ENCODE measurements at regions not wholly inside any gene's neighbourhood (a gene's known extent, or its start where the extent isn't known, plus 50 kb on each side); places are given as distances from the start of the nearest gene placed in this dataset.

DNA sequence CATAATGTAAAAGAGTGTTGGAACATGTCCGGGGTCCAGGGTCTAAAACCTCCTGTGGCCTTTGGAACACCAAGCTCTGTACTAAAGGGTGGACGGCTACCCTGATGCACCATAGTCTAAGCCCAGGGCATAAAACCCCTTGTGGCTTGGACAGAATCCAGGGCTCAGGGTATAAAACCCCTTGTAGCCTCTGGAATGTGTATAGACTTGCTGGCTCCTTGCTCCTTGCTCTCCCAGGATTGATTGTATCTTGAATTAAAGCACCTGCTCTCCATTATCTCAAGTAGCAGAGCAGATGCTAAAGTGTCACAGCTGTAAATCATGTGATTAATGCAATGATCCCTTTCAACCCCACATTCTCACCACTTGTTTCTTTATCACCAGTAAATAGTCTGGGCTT is 556.5 kb downstream of the LRFN5 start:
- no peak overlapping the region for H3K27ac ChIP-seq (ENCODE audit: low read length)
- H3K79me2 ChIP-seq (ENCODE audit: low read length), result no peaks in the 10 kb centered on the region
- no peak overlapping the region for H2AFZ ChIP-seq (ENCODE audit: low read length)
- no peaks in the 10 kb centered on the region; the same call in 1 of the 2 replicates for H3K9me2 ChIP-seq (replicated peaks; ENCODE audit: low read length)
- BruUV-seq (replicated peaks), result no TSS peak
- H3K4me2 ChIP-seq (ENCODE audit: low read length), result no peak overlapping the region
- H3K9me3 ChIP-seq (ENCODE audit: low read length), result no peaks in the 10 kb centered on the region
- ATAC-seq (no peak), DNase-seq (no peak)
- H3K36me3 ChIP-seq (ENCODE audit: low read depth, low read length), result no peaks in the 10 kb centered on the region
- CTCF ChIA-PET, result no interaction called here
- H3K27me3 ChIP-seq (ENCODE audit: low read length), result no peaks in the 10 kb centered on the region
- intact Hi-C loops (cut with micrococcal nuclease), result no loop called here
- no peaks in the 10 kb centered on the region for H3F3A ChIP-seq (ENCODE audit: low read length, unreplicated experiment)
- H4K20me1 ChIP-seq (ENCODE audit: low read length), result no peaks in the 10 kb centered on the region
- TF ChIP-seq EZH2 (IDR thresholded peaks at IDR 0.05; ENCODE audit: low read length, unreplicated experiment) (no peak), EZH2phosphoT487 (IDR thresholded peaks at IDR 0.05; ENCODE audit: borderline replicate concordance, low read length) (no peak)
- TF ChIP-seq, protein P1, sequence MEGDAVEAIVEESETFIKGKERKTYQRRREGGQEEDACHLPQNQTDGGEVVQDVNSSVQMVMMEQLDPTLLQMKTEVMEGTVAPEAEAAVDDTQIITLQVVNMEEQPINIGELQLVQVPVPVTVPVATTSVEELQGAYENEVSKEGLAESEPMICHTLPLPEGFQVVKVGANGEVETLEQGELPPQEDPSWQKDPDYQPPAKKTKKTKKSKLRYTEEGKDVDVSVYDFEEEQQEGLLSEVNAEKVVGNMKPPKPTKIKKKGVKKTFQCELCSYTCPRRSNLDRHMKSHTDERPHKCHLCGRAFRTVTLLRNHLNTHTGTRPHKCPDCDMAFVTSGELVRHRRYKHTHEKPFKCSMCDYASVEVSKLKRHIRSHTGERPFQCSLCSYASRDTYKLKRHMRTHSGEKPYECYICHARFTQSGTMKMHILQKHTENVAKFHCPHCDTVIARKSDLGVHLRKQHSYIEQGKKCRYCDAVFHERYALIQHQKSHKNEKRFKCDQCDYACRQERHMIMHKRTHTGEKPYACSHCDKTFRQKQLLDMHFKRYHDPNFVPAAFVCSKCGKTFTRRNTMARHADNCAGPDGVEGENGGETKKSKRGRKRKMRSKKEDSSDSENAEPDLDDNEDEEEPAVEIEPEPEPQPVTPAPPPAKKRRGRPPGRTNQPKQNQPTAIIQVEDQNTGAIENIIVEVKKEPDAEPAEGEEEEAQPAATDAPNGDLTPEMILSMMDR (conservative IDR thresholded peaks at IDR 0.05; ENCODE audit: low read depth, low read length), result no peak
- H3K9ac ChIP-seq (ENCODE audit: low read length), result no peak overlapping the region
- H3K4me1 ChIP-seq (ENCODE audit: insufficient read depth, low read length), result no peaks in the 10 kb centered on the region
- POLR2A ChIA-PET (ENCODE audit: unreplicated experiment), result no interaction called here
- H3K4me3 ChIP-seq (ENCODE audit: low read length), result no peak overlapping the region

DNA sequence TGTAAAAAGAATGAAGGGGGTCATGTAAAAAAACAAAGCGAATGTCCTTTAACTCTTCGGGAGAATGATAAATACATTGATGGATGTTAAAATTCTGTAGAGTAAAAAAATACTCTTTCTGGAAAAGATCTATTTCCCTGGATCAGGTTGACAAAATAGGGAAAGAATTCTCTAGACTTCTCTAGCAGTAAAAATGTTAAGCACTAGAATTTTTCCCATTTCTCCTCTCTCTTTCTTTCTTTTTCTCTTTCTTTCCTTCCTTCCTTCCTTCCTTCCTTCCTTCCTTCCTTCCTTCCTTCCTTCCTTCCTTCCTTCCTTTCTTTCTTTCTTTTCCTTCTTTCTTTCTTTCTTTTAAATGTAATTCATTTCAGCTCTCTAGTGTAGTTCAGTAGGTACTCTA is 552.5 kb downstream of the LRFN5 start:
- TF ChIP-seq, protein P1 (conservative IDR thresholded peaks at IDR 0.05; ENCODE audit: low read depth, low read length), result no peak
- TF ChIP-seq EZH2 (IDR thresholded peaks at IDR 0.05; ENCODE audit: low read length, unreplicated experiment) (no peak), EZH2phosphoT487 (IDR thresholded peaks at IDR 0.05; ENCODE audit: borderline replicate concordance, low read length) (no peak)
- no peaks in the 10 kb centered on the region for H4K20me1 ChIP-seq (ENCODE audit: low read length)
- ATAC-seq (no peak), DNase-seq (no peak)
- no peaks in the 10 kb centered on the region for H3K79me2 ChIP-seq (ENCODE audit: low read length)
- ChIA-PET CTCF (no interaction called here), POLR2A (ENCODE audit: unreplicated experiment) (no interaction called here)
- no peak overlapping the region for H3K9ac ChIP-seq (ENCODE audit: low read length)
- no peak overlapping the region for H3K27ac ChIP-seq (ENCODE audit: low read length)
- no peaks in the 10 kb centered on the region for H3K9me3 ChIP-seq (ENCODE audit: low read length)
- BruUV-seq (replicated peaks), result no TSS peak
- no peak overlapping the region for H3K4me2 ChIP-seq (ENCODE audit: low read length)
- no peaks in the 10 kb centered on the region for H3F3A ChIP-seq (ENCODE audit: low read length, unreplicated experiment)
- intact Hi-C loops (cut with micrococcal nuclease), result no loop called here
- H3K9me2 ChIP-seq (replicated peaks; ENCODE audit: low read length), result no peaks in the 10 kb centered on the region; the same call in 1 of the 2 replicates
- H3K27me3 ChIP-seq (ENCODE audit: low read length), result no peaks in the 10 kb centered on the region
- no peaks in the 10 kb centered on the region for H3K4me1 ChIP-seq (ENCODE audit: insufficient read depth, low read length)
- no peak overlapping the region for H3K4me3 ChIP-seq (ENCODE audit: low read length)
- H2AFZ ChIP-seq (ENCODE audit: low read length), result no peak overlapping the region
- H3K36me3 ChIP-seq (ENCODE audit: low read depth, low read length), result no peaks in the 10 kb centered on the region

DNA sequence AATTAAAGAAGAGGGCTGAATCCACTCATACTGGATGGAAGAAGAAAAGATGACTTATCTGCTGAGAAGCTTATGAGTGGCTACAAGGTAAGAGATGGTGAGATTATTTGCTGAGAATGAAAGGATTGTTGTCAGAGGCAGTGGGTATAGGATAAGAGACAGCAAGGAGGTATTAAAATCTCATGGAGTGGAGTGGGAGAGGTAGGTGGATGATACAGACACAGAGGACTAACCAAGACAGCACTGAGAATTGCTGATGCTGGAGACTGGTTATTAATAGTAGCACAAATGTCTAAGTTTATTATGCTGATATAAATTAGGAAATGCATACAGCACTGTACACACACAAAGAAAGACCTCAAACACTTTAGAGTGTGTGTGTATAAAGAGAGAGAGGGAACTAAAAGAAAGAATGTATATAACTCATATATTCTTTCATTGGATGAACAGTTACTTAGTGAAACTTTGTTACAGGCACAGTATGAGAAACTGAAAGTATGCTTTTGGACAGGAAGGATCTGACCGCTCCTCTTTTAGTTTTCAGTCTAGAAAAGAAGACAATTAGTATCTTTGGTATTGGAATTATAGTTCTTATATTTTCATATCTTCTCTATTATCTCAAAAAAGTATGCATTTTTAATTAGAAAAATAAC is 543.1 kb downstream of the LRFN5 start:
- Histone ChIP-seq H3K9me3 (ENCODE audit: low read length) (no peaks in the 10 kb centered on the region), H3K4me3 (ENCODE audit: low read length) (no peak overlapping the region), H3K9ac (ENCODE audit: low read length) (no peak overlapping the region), H3K4me2 (ENCODE audit: low read length) (no peak overlapping the region), H3F3A (ENCODE audit: low read length, unreplicated experiment) (no peaks in the 10 kb centered on the region), H3K36me3 (ENCODE audit: low read depth, low read length) (no peaks in the 10 kb centered on the region), H4K20me1 (ENCODE audit: low read length) (no peaks in the 10 kb centered on the region), H3K27me3 (ENCODE audit: low read length) (no peaks in the 10 kb centered on the region), H3K9me2 (replicated peaks; ENCODE audit: low read length) (no peaks in the 10 kb centered on the region), H3K79me2 (ENCODE audit: low read length) (no peaks in the 10 kb centered on the region), H2AFZ (ENCODE audit: low read length) (no peak overlapping the region), H3K27ac (ENCODE audit: low read length) (no peak overlapping the region), H3K4me1 (ENCODE audit: insufficient read depth, low read length) (no peaks in the 10 kb centered on the region)
- TF ChIP-seq EZH2phosphoT487 (IDR thresholded peaks at IDR 0.05; ENCODE audit: borderline replicate concordance, low read length) (no peak), EZH2 (IDR thresholded peaks at IDR 0.05; ENCODE audit: low read length, unreplicated experiment) (no peak)
- TF ChIP-seq, protein P1 (conservative IDR thresholded peaks at IDR 0.05; ENCODE audit: low read depth, low read length), result no peak
- DNase-seq (no peak), ATAC-seq (no peak)
- POLR2A ChIA-PET (ENCODE audit: unreplicated experiment), result no interaction called here
- CTCF ChIA-PET, result no interaction called here
- BruUV-seq (replicated peaks), result no TSS peak
- intact Hi-C loops (cut with micrococcal nuclease), result no loop called here

Measured in PC-3 (cell line).